SK-N-SH treated with all-trans-retinoic acid at 6 μM for 48 hours (cell line): ENCODE measurements at regions not wholly inside any gene's neighbourhood (a gene's known extent, or its start where the extent isn't known, plus 50 kb on each side); places are given as distances from the start of the nearest gene placed in this dataset.

ENCODE experiments used
- ATAC-seq: fragments of 200-7000 bp; cut with Tn5 transposase; 3 replicates; pipeline ENCODE4 v1.9.1; 2020; ENCODE audit warnings: mild to moderate bottlenecking, moderate library complexity
- ARNTL ChIP-seq: fragments of 450-650 bp; formaldehyde crosslinking; IDR thresholded peaks from 2 replicates; pipeline ENCODE4 v1.5.0; 2020; ENCODE audit warnings: low read depth, mild to moderate bottlenecking, moderate library complexity, borderline replicate concordance
- BACH2 ChIP-seq: fragments of 250-450 bp; sonication (Bioruptor Pico); IDR thresholded peaks from 2 replicates; pipeline ENCODE4 v1.9.0; 2021; ENCODE audit warnings: mild to moderate bottlenecking, borderline replicate concordance
- CSDC2 ChIP-seq: fragments of 250-450 bp; sonication (Bioruptor Pico); IDR thresholded peaks from 2 replicates; pipeline ENCODE4 v1.5.0; 2020; ENCODE audit warnings: mild to moderate bottlenecking, moderate library complexity
- CSRNP3 ChIP-seq: fragments of 250-450 bp; sonication (Bioruptor Pico); IDR thresholded peaks from 2 replicates; pipeline ENCODE4 v1.5.1; 2021; ENCODE audit warnings: mild to moderate bottlenecking, moderate library complexity
- ESRRG ChIP-seq: fragments of 250-450 bp; sonication (Bioruptor Pico); IDR thresholded peaks from 2 replicates; pipeline ENCODE4 v1.6.1; 2021; ENCODE audit warnings: mild to moderate bottlenecking
- GLIS3 ChIP-seq: fragments of 250-450 bp; sonication (Bioruptor Pico); IDR thresholded peaks from 2 replicates; pipeline ENCODE4 v1.5.0; 2020; ENCODE audit warnings: mild to moderate bottlenecking, moderate library complexity
- ISL1 ChIP-seq: fragments of 250-450 bp; sonication (Bioruptor Pico); IDR thresholded peaks from 2 replicates; pipeline ENCODE4 v2.1.2; 2022; ENCODE audit warnings: mild to moderate bottlenecking, moderate library complexity
- OSR1 ChIP-seq: fragments of 250-450 bp; sonication (Bioruptor Pico); IDR thresholded peaks from 2 replicates; pipeline ENCODE4 v1.8.0; 2022; ENCODE audit warnings: moderate library complexity, mild to moderate bottlenecking, inconsistent platforms
- PATZ1 ChIP-seq: fragments of 250-450 bp; sonication (Bioruptor Pico); IDR thresholded peaks from 2 replicates; pipeline ENCODE4 v1.8.0; 2020; ENCODE audit warnings: mild to moderate bottlenecking, moderate library complexity, borderline replicate concordance
- POU6F1 ChIP-seq: fragments of 250-450 bp; sonication (Bioruptor Pico); IDR thresholded peaks from 2 replicates; pipeline ENCODE4 v1.8.0; 2021; ENCODE audit warnings: low read depth, mild to moderate bottlenecking, moderate library complexity, borderline replicate concordance
- PPARA ChIP-seq: fragments of 250-450 bp; sonication (Bioruptor Pico); IDR thresholded peaks from 2 replicates; pipeline ENCODE4 v1.5.0; 2020; ENCODE audit warnings: mild to moderate bottlenecking, borderline replicate concordance
- SNAI2 ChIP-seq: fragments of 250-450 bp; sonication (Bioruptor Pico); IDR thresholded peaks from 2 replicates; pipeline ENCODE4 v1.5.0; 2020; ENCODE audit warnings: mild to moderate bottlenecking, moderate library complexity
- TCF4 ChIP-seq: fragments of 250-450 bp; sonication (Bioruptor Pico); IDR thresholded peaks from 2 replicates; pipeline ENCODE4 v1.8.0; 2021; ENCODE audit warnings: mild to moderate bottlenecking, moderate library complexity, borderline replicate concordance
- TOX ChIP-seq: fragments of 250-450 bp; sonication (Bioruptor Pico); IDR thresholded peaks from 2 replicates; pipeline ENCODE4 v1.8.0; 2021; ENCODE audit warnings: mild to moderate bottlenecking, moderate library complexity, borderline replicate concordance
- ZC3H10 ChIP-seq: fragments of 250-450 bp; sonication (Bioruptor Pico); IDR thresholded peaks from 2 replicates; pipeline ENCODE4 v1.5.1; 2021; ENCODE audit warnings: mild to moderate bottlenecking, moderate library complexity
- ZFP3 ChIP-seq: fragments of 250-450 bp; sonication (Bioruptor Pico); IDR thresholded peaks from 2 replicates; pipeline ENCODE4 v1.5.0; 2020; ENCODE audit warnings: mild to moderate bottlenecking, moderate library complexity
- ZFP30 ChIP-seq: fragments of 450-650 bp; formaldehyde crosslinking; IDR thresholded peaks from 2 replicates; pipeline ENCODE4 v1.5.0; 2022; ENCODE audit warnings: mild to moderate bottlenecking, moderate library complexity
- ZNF565 ChIP-seq: fragments of 450-650 bp; formaldehyde crosslinking; conservative IDR thresholded peaks from 2 replicates; pipeline ENCODE4 v1.5.0; 2020; ENCODE audit warnings: low read depth, mild to moderate bottlenecking, moderate library complexity
- ZNF70 ChIP-seq: fragments of 450-650 bp; formaldehyde crosslinking; IDR thresholded peaks from 2 replicates; pipeline ENCODE4 v1.5.0; 2020; ENCODE audit warnings: mild to moderate bottlenecking, moderate library complexity
- ZNF8 ChIP-seq: fragments of 450-650 bp; formaldehyde crosslinking; IDR thresholded peaks from 2 replicates; pipeline ENCODE4 v1.5.0; 2020; ENCODE audit warnings: mild to moderate bottlenecking, moderate library complexity
- TF ChIP-seq, protein P1 (sequence below): fragments of 250-450 bp; sonication (Bioruptor Pico); IDR thresholded peaks from 2 replicates; pipeline ENCODE4 v1.5.1; 2020; ENCODE audit warnings: low read depth, mild to moderate bottlenecking, moderate library complexity
- TF ChIP-seq, protein P2 (sequence below): fragments of 250-450 bp; sonication (Bioruptor Pico); IDR thresholded peaks from 2 replicates; pipeline ENCODE4 v1.5.0; 2020; ENCODE audit warnings: mild to moderate bottlenecking, moderate library complexity

GRCh38 chr20:22833851-22834250, 201.3 kb upstream of the SSTR4 start (continued):
- no peak for TF ChIP-seq CSDC2 (CRISPR knock-in tag)
- TF ChIP-seq GLIS3, result no peak

DNA sequence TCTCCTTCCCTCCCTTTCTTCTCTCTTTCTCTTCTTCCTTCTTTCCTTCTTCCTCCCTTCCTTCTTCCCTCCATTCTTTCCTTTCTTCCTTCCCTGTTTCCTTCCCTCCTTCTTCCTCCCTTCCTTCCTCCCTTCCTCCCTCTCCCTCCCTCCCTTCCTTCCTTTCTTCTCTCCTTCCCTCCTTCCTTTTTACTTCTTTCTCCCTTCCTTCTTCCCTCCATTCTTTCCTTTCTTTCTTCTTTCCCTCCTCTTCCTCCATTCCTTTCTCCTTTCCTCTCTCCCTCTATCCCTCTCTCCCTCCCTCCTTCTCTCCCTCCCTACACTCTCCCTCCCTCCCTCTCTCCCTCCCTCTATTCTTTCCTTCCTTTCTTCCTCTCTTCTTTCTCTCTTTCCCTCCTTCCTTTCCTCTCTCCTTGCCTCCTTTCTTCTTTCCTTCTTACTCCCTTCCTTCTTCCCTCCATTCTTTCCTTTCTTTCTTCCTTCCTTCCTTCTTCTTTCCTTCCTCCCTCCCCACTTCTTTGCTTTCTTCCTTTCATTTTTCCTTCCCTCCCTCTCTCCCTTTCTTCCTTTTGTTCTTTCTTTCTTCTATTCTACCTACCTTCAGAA, 200.4 kb upstream of the SSTR4 start:
- ATAC-seq, result no peak
- TF ChIP-seq POU6F1 (CRISPR knock-in tag), result no peak
- TF ChIP-seq CSRNP3 (CRISPR knock-in tag), result no peak
- no peak for TF ChIP-seq OSR1
- no peak for TF ChIP-seq PATZ1 (CRISPR knock-in tag)
- no peak for TF ChIP-seq ZC3H10 (CRISPR knock-in tag)
- TF ChIP-seq ISL1 (CRISPR knock-in tag), result no peak
- no peak for TF ChIP-seq TOX (CRISPR knock-in tag)
- TF ChIP-seq GLIS3, result no peak
- no peak for TF ChIP-seq PPARA (CRISPR knock-in tag)
- TF ChIP-seq ZNF8 (CRISPR knock-in tag), result no peak

- no peak for ATAC-seq
- no peak for TF ChIP-seq PPARA (CRISPR knock-in tag)
- no peak for TF ChIP-seq PATZ1 (CRISPR knock-in tag)
- no peak for TF ChIP-seq ZC3H10 (CRISPR knock-in tag)
- TF ChIP-seq CSRNP3 (CRISPR knock-in tag), result no peak
- TF ChIP-seq ZNF565 (CRISPR knock-in tag), result no peak
- no peak for TF ChIP-seq SNAI2 (CRISPR knock-in tag)
- TF ChIP-seq ZFP30 (CRISPR knock-in tag), result no peak
- TF ChIP-seq ZFP3 (CRISPR knock-in tag), result no peak
- no peak for TF ChIP-seq BACH2 (CRISPR knock-in tag)
- TF ChIP-seq, protein P1, sequence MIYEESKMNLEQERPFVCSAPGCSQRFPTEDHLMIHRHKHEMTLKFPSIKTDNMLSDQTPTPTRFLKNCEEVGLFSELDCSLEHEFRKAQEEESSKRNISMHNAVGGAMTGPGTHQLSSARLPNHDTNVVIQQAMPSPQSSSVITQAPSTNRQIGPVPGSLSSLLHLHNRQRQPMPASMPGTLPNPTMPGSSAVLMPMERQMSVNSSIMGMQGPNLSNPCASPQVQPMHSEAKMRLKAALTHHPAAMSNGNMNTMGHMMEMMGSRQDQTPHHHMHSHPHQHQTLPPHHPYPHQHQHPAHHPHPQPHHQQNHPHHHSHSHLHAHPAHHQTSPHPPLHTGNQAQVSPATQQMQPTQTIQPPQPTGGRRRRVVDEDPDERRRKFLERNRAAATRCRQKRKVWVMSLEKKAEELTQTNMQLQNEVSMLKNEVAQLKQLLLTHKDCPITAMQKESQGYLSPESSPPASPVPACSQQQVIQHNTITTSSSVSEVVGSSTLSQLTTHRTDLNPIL (CRISPR knock-in tag), result no peak
- TF ChIP-seq, protein P2, sequence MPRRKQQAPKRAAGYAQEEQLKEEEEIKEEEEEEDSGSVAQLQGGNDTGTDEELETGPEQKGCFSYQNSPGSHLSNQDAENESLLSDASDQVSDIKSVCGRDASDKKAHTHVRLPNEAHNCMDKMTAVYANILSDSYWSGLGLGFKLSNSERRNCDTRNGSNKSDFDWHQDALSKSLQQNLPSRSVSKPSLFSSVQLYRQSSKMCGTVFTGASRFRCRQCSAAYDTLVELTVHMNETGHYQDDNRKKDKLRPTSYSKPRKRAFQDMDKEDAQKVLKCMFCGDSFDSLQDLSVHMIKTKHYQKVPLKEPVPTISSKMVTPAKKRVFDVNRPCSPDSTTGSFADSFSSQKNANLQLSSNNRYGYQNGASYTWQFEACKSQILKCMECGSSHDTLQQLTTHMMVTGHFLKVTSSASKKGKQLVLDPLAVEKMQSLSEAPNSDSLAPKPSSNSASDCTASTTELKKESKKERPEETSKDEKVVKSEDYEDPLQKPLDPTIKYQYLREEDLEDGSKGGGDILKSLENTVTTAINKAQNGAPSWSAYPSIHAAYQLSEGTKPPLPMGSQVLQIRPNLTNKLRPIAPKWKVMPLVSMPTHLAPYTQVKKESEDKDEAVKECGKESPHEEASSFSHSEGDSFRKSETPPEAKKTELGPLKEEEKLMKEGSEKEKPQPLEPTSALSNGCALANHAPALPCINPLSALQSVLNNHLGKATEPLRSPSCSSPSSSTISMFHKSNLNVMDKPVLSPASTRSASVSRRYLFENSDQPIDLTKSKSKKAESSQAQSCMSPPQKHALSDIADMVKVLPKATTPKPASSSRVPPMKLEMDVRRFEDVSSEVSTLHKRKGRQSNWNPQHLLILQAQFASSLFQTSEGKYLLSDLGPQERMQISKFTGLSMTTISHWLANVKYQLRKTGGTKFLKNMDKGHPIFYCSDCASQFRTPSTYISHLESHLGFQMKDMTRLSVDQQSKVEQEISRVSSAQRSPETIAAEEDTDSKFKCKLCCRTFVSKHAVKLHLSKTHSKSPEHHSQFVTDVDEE, result no peak
- TF ChIP-seq TCF4 (CRISPR knock-in tag), result no peak
- no peak for TF ChIP-seq GLIS3
- TF ChIP-seq OSR1, result no peak
- TF ChIP-seq TOX (CRISPR knock-in tag), result no peak
- TF ChIP-seq ESRRG (CRISPR knock-in tag), result no peak
- TF ChIP-seq ZNF70, result no peak
- TF ChIP-seq ARNTL, result no peak
These were observed 198.9 kb upstream of the SSTR4 start for GRCh38 chr20:22836211-22836610.
